H1 (cell line): ENCODE measurements at regions not wholly inside any gene's neighbourhood (a gene's known extent, or its start where the extent isn't known, plus 50 kb on each side); places are given as distances from the start of the nearest gene placed in this dataset.
"Not testable (repeated sequence)": the region's sequence is repeated elsewhere in the genome, so short reads cannot be mapped to it uniquely, and the experiment has no call there.

Experiments
- CTCF ChIA-PET: fragments of 300-600 bp; sonication (Branson Sonifier 250); formaldehyde crosslinking; loops from one replicate; lab custom pipeline; 2021; ENCODE audit not compliant: partially characterized antibody; lab: Charles Lee
- POLR2A ChIA-PET: fragments of 300-600 bp; sonication (Branson Sonifier 250); formaldehyde crosslinking; loops from one replicate; lab custom pipeline; 2021; ENCODE audit warnings: inconsistent platforms; ENCODE audit not compliant: partially characterized antibody; lab: Charles Lee
- DNase-seq, 2 experiments: peaks; one replicate each; pipeline versions ENCODE4 v3.0.0 to v3.0.0-alpha.2; 2010 to 2022; ENCODE audit warnings: low spot score in 2 of 2, low read depth in 1 of 2, mixed read lengths in 1 of 2
- FAIRE-seq: peaks from 2 replicates; lab custom pipeline; 2011; peaks lifted over from hg19 to GRCh38; lab: Jason Lieb, UNC
- H2AFZ ChIP-seq: 2 replicates; pipeline ENCODE4 v1.8.1; 2012; ENCODE audit warnings: low read length, inconsistent platforms
- H2AK5ac ChIP-seq: 2 replicates; pipeline ENCODE4 v1.6.1; 2013; ENCODE audit warnings: low read depth, low read length
- H2BK120ac ChIP-seq: replicated peaks from 2 replicates; pipeline ENCODE3; 2013; ENCODE audit warnings: low read depth, low read length, inconsistent platforms
- H2BK12ac ChIP-seq: 2 replicates; pipeline ENCODE4 v1.6.1; 2013; ENCODE audit warnings: low read depth, low read length
- H2BK15ac ChIP-seq: 2 replicates; pipeline ENCODE4 v1.6.1; 2013; ENCODE audit warnings: low read length
- H2BK20ac ChIP-seq: 2 replicates; pipeline ENCODE4 v1.6.1; 2013; ENCODE audit warnings: low read length
- H2BK5ac ChIP-seq: 2 replicates; pipeline ENCODE4 v1.6.1; 2013; ENCODE audit warnings: low read depth, low read length
- H3K14ac ChIP-seq: 2 replicates; pipeline ENCODE4 v1.6.1; 2013; ENCODE audit warnings: inconsistent platforms; ENCODE audit not compliant: insufficient read length
- H3K18ac ChIP-seq: 2 replicates; pipeline ENCODE4 v1.6.1; 2013; ENCODE audit warnings: low read length; ENCODE audit errors: extremely low read depth
- H3K23ac ChIP-seq: 2 replicates; pipeline ENCODE4 v1.6.1; 2013; ENCODE audit warnings: inconsistent platforms; ENCODE audit not compliant: insufficient read length
- H3K23me2 ChIP-seq: 2 replicates; pipeline ENCODE4 v1.6.1; 2013; ENCODE audit warnings: low read depth, low read length
- H3K27ac ChIP-seq: 2 replicates; pipeline ENCODE4 v1.6.1; 2011; ENCODE audit warnings: low read depth, low read length, inconsistent platforms
- H3K27me3 ChIP-seq, 4 experiments: replicated peaks in 1 of 4; 1 replicate in 1 of 4; 2 replicates in 3 of 4; pipeline versions ENCODE4 v1.6.1 to v1.8.1; 2011 to 2013; ENCODE audit warnings: low read length in 3 of 4, mild to moderate bottlenecking in 3 of 4, inconsistent platforms in 2 of 4, mixed read lengths in 2 of 4, moderate library complexity in 1 of 4; ENCODE audit not compliant: control insufficient read depth in 3 of 4, insufficient read depth in 3 of 4; ENCODE audit errors: extremely low read depth in 1 of 4
- H3K36me3 ChIP-seq, 4 experiments: 2 replicates each; pipeline versions ENCODE4 v1.6.1 to v1.8.1; 2011 to 2013; ENCODE audit warnings: mild to moderate bottlenecking in 4 of 4, low read length in 3 of 4, moderate library complexity in 2 of 4, control low read depth in 1 of 4, inconsistent platforms in 1 of 4; ENCODE audit not compliant: insufficient read depth in 4 of 4, control insufficient read depth in 2 of 4
- H3K4ac ChIP-seq: replicated peaks from 2 replicates; pipeline ENCODE3; 2013; ENCODE audit warnings: low read length, low read depth, mixed read lengths, inconsistent platforms; ENCODE audit not compliant: insufficient read length
- H3K4me1 ChIP-seq, 4 experiments: replicated peaks in 1 of 4; 1 replicate in 1 of 4; 2 replicates in 3 of 4; pipeline versions ENCODE4 v1.6.1 to v1.8.1; 2011 to 2013; ENCODE audit warnings: low read length in 3 of 4, inconsistent platforms in 2 of 4, mixed read lengths in 1 of 4; ENCODE audit not compliant: insufficient read depth in 4 of 4, control insufficient read depth in 3 of 4
- H3K4me2 ChIP-seq, 2 experiments: 2 replicates each; pipeline versions ENCODE4 v1.6.1 to v1.8.1; 2011 to 2013; ENCODE audit warnings: low read depth in 2 of 2, low read length in 2 of 2, control low read depth in 1 of 2, inconsistent platforms in 1 of 2, mild to moderate bottlenecking in 1 of 2; ENCODE audit not compliant: insufficient read depth in 1 of 2
- H3K4me3 ChIP-seq, 4 experiments: fragments of 200-600, 300-600 bp in 1 of 4; sonication (generic), shearing (Covaris generic), sonication (Bioruptor Twin) in 1 of 4; 2 replicates each; pipeline versions ENCODE4 v1.5.1 to v1.8.1; 2011 to 2016; ENCODE audit warnings: low read length in 4 of 4, low read depth in 3 of 4, control low read depth in 2 of 4, inconsistent platforms in 2 of 4, mild to moderate bottlenecking in 2 of 4, mixed read lengths in 1 of 4, moderate library complexity in 1 of 4; ENCODE audit not compliant: insufficient read depth in 2 of 4; ENCODE audit errors: extremely low read depth in 1 of 4
- H3K56ac ChIP-seq: replicated peaks from 2 replicates; pipeline ENCODE3; 2013; ENCODE audit warnings: low read depth, mild to moderate bottlenecking, mixed read lengths, low read length, inconsistent platforms; ENCODE audit not compliant: insufficient read length
- H3K79me1 ChIP-seq: 2 replicates; pipeline ENCODE4 v1.6.1; 2013; ENCODE audit warnings: low read depth, low read length, control low read depth
- H3K79me2 ChIP-seq, 2 experiments: 2 replicates each; pipeline versions ENCODE4 v1.6.1 to v1.8.1; 2012 to 2013; ENCODE audit warnings: low read length in 2 of 2, mild to moderate bottlenecking in 2 of 2, inconsistent platforms in 1 of 2; ENCODE audit not compliant: insufficient read depth in 2 of 2, control insufficient read depth in 1 of 2
- H3K9ac ChIP-seq, 4 experiments: replicated peaks in 1 of 4; 1 replicate in 1 of 4; 2 replicates in 3 of 4; pipeline versions ENCODE4 v1.6.1 to v1.8.1; 2011 to 2013; ENCODE audit warnings: low read depth in 3 of 4, low read length in 3 of 4, control low read depth in 2 of 4, mild to moderate bottlenecking in 2 of 4, moderate library complexity in 2 of 4, inconsistent platforms in 1 of 4; ENCODE audit errors: extremely low read depth in 1 of 4
- H3K9me3 ChIP-seq, 2 experiments: 2 replicates each; pipeline versions ENCODE4 v1.6.1 to v1.8.1; 2012 to 2013; ENCODE audit warnings: mild to moderate bottlenecking in 2 of 2, moderate library complexity in 2 of 2, control low read depth in 1 of 2, inconsistent platforms in 1 of 2, low read depth in 1 of 2, low read length in 1 of 2, mixed read lengths in 1 of 2; ENCODE audit not compliant: insufficient read depth in 2 of 2
- H4K20me1 ChIP-seq, 2 experiments: replicated peaks in 1 of 2; 2 replicates each; pipeline versions ENCODE3 to v1.8.1; 2011 to 2013; ENCODE audit warnings: inconsistent platforms in 2 of 2, low read length in 2 of 2, mild to moderate bottlenecking in 1 of 2; ENCODE audit not compliant: insufficient read depth in 2 of 2, control insufficient read depth in 1 of 2
- H4K5ac ChIP-seq: 2 replicates; pipeline ENCODE4 v1.6.1; 2013; ENCODE audit warnings: low read length, low read depth, mixed read lengths, inconsistent platforms; ENCODE audit not compliant: insufficient read length
- H4K8ac ChIP-seq: 2 replicates; pipeline ENCODE4 v1.8.0; 2013; ENCODE audit warnings: mild to moderate bottlenecking, moderate library complexity, low read length, inconsistent platforms; ENCODE audit not compliant: insufficient read depth; ENCODE audit errors: extremely low read depth
- H4K91ac ChIP-seq: replicated peaks from 2 replicates; pipeline ENCODE3; 2013; ENCODE audit warnings: low read length, mixed read lengths, inconsistent platforms; ENCODE audit not compliant: insufficient read length
- WGBS, 2 experiments: shearing (Covaris generic) in 1 of 2; methylation state at CpG; one replicate each; pipeline versions ENCODE4 v1.1.6 to v1.1.7; 2013 to 2015; ENCODE audit warnings: low lambda C conversion rate in 2 of 2, mixed read lengths in 2 of 2, inconsistent platforms in 1 of 2, low coverage in 1 of 2, missing lambda C conversion rate in 1 of 2; ENCODE audit not compliant: insufficient replicate concordance in 2 of 2, insufficient coverage in 1 of 2, insufficient read length in 1 of 2; ENCODE audit errors: extremely low coverage in 1 of 2, missing lambda C conversion rate in 1 of 2; 5-methylcytosine and 5-hydroxymethylcytosine counted together

GRCh38 chr9:39799252-39799651 lies 443.8 kb downstream of the SPATA31A1 start:
- H2AK5ac ChIP-seq, H3K4me2 ChIP-seq, FAIRE-seq, H4K8ac ChIP-seq, H2BK12ac ChIP-seq, H3K9me3 ChIP-seq, H3K4me3 ChIP-seq, H2AFZ ChIP-seq, H2BK120ac ChIP-seq, H3K14ac ChIP-seq, DNase-seq, H3K23me2 ChIP-seq, H3K9ac ChIP-seq, H3K4ac ChIP-seq, H2BK20ac ChIP-seq, H2BK5ac ChIP-seq, H3K79me2 ChIP-seq, CTCF ChIA-PET, H4K20me1 ChIP-seq, H3K18ac ChIP-seq, H4K5ac ChIP-seq, H4K91ac ChIP-seq, H3K56ac ChIP-seq, H3K27ac ChIP-seq, H3K23ac ChIP-seq, POLR2A ChIA-PET, H3K36me3 ChIP-seq, H3K79me1 ChIP-seq, H3K4me1 ChIP-seq, H2BK15ac ChIP-seq, H3K27me3 ChIP-seq: not testable (repeated sequence)
- 100% methylated on average over 2 of the region's 11 CpGs; no CpG with 5 or more reads in 1 of the 2 experiments for WGBS, 2 experiments

GRCh38 chr9:39802561-39802960 lies 447.1 kb downstream of the SPATA31A1 start:
- DNase-seq, H3K14ac ChIP-seq, H3K27ac ChIP-seq, H2AK5ac ChIP-seq, H2BK120ac ChIP-seq, H2BK12ac ChIP-seq, H3K79me2 ChIP-seq, H3K18ac ChIP-seq, H4K5ac ChIP-seq, H3K27me3 ChIP-seq, H3K23me2 ChIP-seq, H3K56ac ChIP-seq, H3K9me3 ChIP-seq, CTCF ChIA-PET, H3K4ac ChIP-seq, H2BK5ac ChIP-seq, FAIRE-seq, H3K4me2 ChIP-seq, H2BK15ac ChIP-seq, H4K8ac ChIP-seq, H3K9ac ChIP-seq, H3K36me3 ChIP-seq, H3K23ac ChIP-seq, H4K20me1 ChIP-seq, H3K79me1 ChIP-seq, POLR2A ChIA-PET, H4K91ac ChIP-seq, H2BK20ac ChIP-seq, H3K4me1 ChIP-seq, H3K4me3 ChIP-seq, H2AFZ ChIP-seq: not testable (repeated sequence)
- no CpG with 5 or more reads among the region's 2 CpGs for whole genome bisulfite sequencing, 2 experiments
